ENCODE measurements at regions not wholly inside any gene's neighbourhood (a gene's known extent, or its start where the extent isn't known, plus 50 kb on each side); places are given as distances from the start of the nearest gene placed in this dataset.

GRCh38 chr15:98203872-98204660 is 243.6 kb downstream of the ARRDC4 start:
- no peak for DNase-seq

DNA sequence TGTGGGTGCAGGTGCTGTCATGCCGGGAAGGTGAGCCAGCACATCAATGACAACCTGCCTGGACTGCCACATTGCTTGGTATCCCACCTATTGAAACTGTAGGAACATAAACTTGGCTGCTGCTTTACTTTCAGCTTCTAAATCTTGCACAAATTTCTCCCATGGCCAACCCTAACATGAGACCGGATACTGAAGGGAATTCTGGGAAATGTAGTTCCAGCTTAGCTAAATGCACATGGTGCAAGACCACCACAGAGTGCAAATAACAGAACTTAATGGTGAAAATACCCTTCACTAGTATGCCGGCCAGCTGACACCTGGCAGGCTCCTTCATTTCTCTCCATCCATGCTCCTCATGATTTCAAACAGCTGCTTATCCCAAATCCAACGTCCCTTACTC is 247.4 kb downstream of the ARRDC4 start:
- DNase-seq, result no peak

- no peak for DNase-seq
These were observed 253.0 kb downstream of the ARRDC4 start for GRCh38 chr15:98213346-98213979.

DNA sequence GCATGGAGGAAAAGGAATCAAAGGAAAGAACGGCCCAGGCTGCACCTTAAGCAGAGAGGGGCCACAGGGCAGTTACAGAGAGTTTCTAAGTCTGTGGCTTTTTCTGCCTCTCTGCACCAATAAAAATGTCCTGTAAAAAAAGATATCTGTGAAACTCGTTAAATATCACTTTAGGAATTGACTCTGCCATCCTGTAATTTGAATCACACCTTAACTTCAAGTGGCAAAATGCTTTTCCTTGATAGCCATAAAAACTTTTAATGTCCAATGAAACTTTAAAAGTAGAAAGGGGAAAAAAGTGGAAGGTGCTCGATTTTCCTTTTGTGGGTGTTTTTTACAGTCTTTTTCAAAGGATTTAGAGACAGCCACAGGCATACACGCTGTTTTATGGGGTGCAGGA is 255.7 kb downstream of the ARRDC4 start:
- no peak for DNase-seq

- no peak for DNase-seq
These were observed 256.9 kb downstream of the ARRDC4 start for GRCh38 chr15:98217356-98217755.

GRCh38 chr15:98221144-98221543 is 260.6 kb downstream of the ARRDC4 start:
- no peak for DNase-seq

GRCh38 chr15:98221577-98221976 is 261.1 kb downstream of the ARRDC4 start:
- no peak for DNase-seq

DNA sequence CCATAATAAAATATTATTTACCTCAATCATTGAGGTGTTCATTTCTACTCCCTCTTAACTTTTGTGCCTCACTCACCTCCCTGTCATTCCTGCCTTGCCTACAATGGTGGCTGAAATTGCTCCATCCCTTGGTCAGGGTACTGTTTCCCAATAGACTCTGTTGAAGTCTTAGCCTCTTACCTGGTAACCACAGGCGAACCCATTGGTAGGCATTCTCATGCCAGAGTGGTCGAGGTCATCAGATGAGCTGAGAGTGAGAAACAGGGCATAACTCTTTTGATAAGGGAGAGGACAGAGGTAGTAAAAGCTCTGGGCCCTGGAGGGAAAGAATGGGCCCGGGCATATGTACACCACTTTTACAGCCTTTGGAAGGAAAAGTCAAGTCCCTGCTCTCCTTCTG is 265.6 kb downstream of the ARRDC4 start:
- no peak for DNase-seq

- DNase-seq, result no peak
These were observed 266.1 kb downstream of the ARRDC4 start for GRCh38 chr15:98226578-98226977.

GRCh38 chr15:98228846-98229245 is 268.3 kb downstream of the ARRDC4 start:
- no peak for DNase-seq

DNA sequence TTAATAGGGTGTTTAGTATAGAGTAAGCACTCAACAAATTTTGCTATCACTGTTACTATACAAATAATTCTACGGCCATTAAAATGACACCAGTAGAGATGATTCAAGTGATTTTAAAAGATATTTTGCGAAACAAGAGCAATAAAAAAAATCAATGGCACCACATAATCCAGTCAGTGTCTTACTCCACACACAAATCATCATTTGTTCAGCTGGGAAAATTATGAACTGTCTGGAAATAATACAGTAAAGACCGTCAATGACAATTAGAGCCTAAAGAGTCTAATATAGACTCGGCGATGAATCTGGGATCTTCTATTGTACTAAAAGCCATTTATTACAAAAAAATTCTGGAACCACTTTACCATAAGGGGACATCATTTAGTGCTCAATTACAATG is 270.5 kb downstream of the ARRDC4 start:
- DNase-seq, result no peak

GRCh38 chr15:98231696-98232440 is 271.4 kb downstream of the ARRDC4 start:
- DNase-seq, result no peak

DNA sequence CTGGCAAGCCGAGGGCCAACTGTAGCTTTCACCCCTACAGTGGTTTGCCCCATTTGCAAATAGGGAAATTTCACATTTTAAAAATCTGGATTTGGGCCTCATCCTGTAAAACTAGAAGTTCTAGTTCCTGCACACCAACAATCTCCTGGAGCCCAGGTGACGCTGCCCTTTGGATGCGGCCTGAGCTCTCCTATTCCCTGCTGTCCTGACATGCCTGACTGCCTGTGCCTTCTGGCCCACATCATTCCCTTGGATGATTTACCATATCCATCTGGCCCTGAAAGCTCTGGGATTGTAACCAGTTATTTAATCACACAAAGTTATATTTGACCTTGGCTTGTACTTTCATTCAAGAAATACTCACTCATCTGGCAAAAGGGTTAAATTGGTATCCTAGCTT is 272.3 kb downstream of the ARRDC4 start:
- DNase-seq, result no peak

GRCh38 chr15:98233873-98234272 is 273.4 kb downstream of the ARRDC4 start:
- DNase-seq, result no peak

DNA sequence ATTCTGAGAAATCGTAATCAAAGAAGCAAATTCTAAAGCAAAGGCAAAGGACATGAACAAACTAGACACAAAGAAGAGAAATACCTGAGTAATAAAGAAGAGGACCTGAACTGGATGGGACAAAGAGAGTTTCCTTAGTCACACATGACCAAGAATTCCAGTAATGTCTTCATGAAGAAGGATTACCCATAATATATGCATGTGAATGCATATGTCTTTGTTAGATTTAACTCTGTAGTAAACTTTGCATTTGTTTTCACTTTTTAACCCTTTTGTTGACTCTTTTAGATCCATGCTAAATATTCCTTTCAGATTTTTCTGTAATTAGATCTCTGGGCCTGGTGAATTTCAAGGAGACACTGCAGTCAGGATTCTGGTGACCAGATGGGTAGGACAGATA is 279.8 kb downstream of the ARRDC4 start:
- no peak for DNase-seq

DNA sequence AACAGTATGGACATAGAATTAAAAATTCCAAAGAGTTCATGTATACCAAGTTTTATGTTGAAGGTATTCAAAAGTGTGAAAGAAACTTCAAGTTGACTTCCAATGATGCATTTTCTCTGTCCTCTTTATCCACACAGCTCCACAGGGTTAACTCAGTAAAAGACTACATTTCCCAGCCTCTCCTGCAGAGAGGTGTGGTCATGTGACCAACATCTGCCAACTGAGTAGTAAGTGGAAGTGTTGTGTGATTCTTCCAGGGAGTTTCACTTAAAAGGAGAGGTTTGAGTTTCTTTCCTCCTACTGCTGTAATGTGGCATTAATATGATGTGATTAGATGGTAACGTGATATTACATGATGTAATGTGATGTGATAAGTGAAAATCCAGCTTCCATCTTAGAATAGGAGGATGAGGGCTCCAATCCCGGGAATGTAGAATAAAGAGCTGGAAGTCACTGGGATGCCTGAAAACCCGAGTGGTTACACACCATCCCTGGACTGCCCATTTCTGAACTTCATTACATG is 280.6 kb downstream of the ARRDC4 start:
- DNase-seq, result no peak

- DNase-seq, result no peak
These were observed 296.8 kb downstream of the ARRDC4 start for GRCh38 chr15:98257290-98257689.

GRCh38 chr15:98263787-98264186 is 303.3 kb downstream of the ARRDC4 start:
- DNase-seq, result no peak

- no peak for DNase-seq
These were observed 305.8 kb downstream of the ARRDC4 start for GRCh38 chr15:98266295-98266694.

DNA sequence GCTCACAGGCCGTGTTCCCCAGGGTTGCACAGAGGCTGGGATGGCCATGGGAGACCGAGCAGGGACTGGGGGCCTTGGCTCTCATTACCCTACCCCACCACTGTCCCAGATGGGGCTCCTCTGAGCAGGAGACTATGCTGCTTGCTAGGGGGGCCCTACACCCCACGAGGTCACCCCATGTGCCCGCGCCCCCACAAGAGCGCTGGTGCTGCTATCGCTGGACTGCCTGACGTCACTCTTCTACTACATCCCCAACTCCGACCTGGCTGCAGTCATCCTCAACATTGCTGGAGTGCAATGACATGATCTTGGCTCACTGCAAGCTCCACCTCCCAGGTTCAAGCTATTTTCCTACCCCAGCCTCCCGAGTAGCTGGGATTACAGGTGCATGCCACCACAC is 307.7 kb downstream of the ARRDC4 start:
- DNase-seq, result no peak

DNA sequence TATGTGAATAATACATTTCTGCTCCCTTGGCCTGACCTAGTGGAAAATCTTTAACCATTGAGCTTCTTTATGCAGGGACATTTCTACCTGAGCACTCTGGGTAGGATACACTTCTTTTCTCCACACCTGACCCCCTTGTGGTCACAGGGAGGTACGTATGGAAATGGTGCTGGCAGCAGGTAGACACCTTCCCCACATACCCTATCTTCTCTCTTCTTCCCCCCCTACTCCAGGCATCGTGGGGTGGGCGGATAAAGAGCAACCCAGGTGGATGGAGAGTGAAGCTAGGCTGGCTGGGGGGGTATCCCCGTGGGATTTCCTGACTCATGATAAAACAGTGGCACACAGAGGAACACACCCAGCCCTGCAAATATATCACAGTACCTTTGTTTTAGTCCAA is 312.1 kb downstream of the ARRDC4 start:
- DNase-seq, result no peak

- no peak for DNase-seq
These were observed 315.5 kb downstream of the ARRDC4 start for GRCh38 chr15:98276018-98276417.

DNA sequence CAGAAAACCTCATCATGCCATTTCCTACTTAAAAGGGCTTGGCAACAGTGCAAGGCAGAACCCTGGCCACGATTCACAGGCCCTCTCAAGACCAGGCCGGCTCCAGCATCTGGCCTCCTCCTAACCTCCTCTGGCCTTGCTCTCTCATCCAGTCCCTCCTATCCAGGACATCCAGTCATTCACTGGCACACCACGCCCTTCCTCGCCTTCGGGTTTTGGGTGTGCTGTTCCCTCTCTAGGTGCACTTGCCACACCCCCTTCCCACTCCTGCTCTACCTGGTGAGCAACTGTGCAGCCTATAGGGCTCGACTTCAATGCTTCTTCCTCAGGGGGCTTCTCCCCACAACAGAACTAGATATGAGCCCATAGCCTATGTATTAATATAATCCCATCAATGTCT is 317.1 kb downstream of the ARRDC4 start:
- no peak for DNase-seq
